Lower leg skin (tissue), 3 donors: ENCODE measurements at regions not wholly inside any gene's neighbourhood (a gene's known extent, or its start where the extent isn't known, plus 50 kb on each side); places are given as distances from the start of the nearest gene placed in this dataset.

ENCODE experiments used
- POLR2A ChIP-seq, 2 donors: fragments of 450-650 bp; IDR thresholded peaks; one replicate each; pipeline ENCODE4 v1.6.1; 2016 to 2017; ENCODE audit warnings: antibody characterized with exemption in 2 of 2, mild to moderate bottlenecking in 1 of 2, moderate library complexity in 1 of 2
- TF ChIP-seq, protein P1 (sequence below), 3 donors: fragments of 450-650 bp; IDR thresholded peaks; one replicate each; pipeline ENCODE4 v1.5.1; 2016; ENCODE audit warnings: antibody characterized with exemption in 3 of 3, mild to moderate bottlenecking in 3 of 3, moderate library complexity in 2 of 3

DNA sequence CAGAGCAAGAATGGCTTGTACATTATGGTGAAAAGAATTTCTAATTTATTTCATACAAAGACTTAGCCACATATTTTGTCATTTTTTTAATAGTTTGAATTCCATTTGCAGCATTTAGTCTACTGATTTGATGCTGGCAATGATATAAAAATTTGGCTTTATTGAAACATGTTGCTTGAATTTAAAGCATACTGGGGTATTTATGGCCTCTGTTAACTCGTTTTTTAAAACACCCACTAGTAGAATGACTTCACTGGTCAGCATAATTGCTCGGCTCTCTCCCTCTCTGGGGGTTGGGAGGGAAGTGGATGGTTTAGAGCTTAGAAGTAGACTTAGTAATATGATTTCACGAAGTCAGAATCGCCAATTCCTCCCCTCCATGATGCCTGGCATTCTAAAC, 354.9 kb upstream of the HTR2A start:
- TF ChIP-seq, protein P1, sequence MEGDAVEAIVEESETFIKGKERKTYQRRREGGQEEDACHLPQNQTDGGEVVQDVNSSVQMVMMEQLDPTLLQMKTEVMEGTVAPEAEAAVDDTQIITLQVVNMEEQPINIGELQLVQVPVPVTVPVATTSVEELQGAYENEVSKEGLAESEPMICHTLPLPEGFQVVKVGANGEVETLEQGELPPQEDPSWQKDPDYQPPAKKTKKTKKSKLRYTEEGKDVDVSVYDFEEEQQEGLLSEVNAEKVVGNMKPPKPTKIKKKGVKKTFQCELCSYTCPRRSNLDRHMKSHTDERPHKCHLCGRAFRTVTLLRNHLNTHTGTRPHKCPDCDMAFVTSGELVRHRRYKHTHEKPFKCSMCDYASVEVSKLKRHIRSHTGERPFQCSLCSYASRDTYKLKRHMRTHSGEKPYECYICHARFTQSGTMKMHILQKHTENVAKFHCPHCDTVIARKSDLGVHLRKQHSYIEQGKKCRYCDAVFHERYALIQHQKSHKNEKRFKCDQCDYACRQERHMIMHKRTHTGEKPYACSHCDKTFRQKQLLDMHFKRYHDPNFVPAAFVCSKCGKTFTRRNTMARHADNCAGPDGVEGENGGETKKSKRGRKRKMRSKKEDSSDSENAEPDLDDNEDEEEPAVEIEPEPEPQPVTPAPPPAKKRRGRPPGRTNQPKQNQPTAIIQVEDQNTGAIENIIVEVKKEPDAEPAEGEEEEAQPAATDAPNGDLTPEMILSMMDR (IDR thresholded peaks at IDR 0.05): no peak
- TF ChIP-seq POLR2A (IDR thresholded peaks at IDR 0.05): no peak
